ENCODE measurements at regions not wholly inside any gene's neighbourhood (a gene's known extent, or its start where the extent isn't known, plus 50 kb on each side); places are given as distances from the start of the nearest gene placed in this dataset.

DNA sequence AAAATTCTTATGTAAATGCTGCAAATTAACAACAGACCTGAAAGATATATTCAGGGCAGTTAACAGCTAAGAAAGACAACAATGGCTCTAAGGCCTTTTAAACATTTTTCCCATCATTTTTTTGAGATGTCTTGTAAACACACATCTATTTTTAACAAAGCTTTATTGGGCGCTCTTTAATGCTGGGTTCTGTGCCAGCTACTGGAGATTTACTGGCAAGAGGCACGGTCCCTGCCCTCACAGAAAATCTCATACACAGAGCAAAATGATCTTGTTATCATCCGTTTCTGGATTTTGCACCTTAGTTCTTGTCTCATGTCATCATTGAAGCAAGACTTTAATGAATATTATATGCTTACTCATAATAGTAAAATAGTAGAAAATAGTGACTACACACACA, 1022.3 kb upstream of the WWC1 start:
- H3K27ac ChIP-seq (ENCODE audit: low read depth in 2 of 2, low read length in 1 of 2) = no peak overlapping the region
- H3K9me3 ChIP-seq (ENCODE audit: control insufficient read depth in 2 of 2, insufficient read depth in 1 of 2, low read depth in 1 of 2, low read length in 1 of 2) = no peaks in the 10 kb centered on the region
- no peak overlapping the region for H3K4me3 ChIP-seq (ENCODE audit: low read depth in 1 of 2, low read length in 2 of 2)
- H3K36me3 ChIP-seq (ENCODE audit: control insufficient read depth in 2 of 2, insufficient read depth in 2 of 2, low read length in 1 of 2) = no peaks in the 10 kb centered on the region
- WGBS, 2 donors = 47 to 68% methylated on average over 3 of the region's 3 CpGs
- H3K4me1 ChIP-seq (ENCODE audit: control insufficient read depth in 2 of 2, insufficient read depth in 2 of 2, low read length in 1 of 2) = no peaks in the 10 kb centered on the region
- no peaks in the 10 kb centered on the region for H3K27me3 ChIP-seq (ENCODE audit: control insufficient read depth in 1 of 2, insufficient read depth in 2 of 2, low read length in 2 of 2)

DNA sequence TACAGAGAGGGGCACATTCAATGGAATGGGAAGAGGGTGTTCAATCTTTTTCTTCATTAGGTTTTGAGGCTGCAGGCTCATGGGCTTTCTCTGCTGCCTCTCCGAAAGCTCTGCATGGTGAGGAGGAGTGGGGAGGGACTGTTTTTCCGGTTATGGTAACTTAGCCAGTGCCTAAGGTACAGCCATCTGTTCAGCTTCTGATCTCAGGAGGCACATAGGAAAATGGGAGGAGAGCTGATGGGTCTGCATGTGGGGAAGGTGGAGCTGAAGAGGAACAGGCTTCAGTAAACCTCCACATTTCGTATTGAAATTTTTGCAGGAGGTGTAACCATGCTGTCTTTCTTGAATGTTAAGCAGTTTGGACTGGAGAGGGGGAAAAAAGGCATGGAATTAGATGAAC, 1020.4 kb upstream of the WWC1 start:
- H3K27me3 ChIP-seq (ENCODE audit: control insufficient read depth in 1 of 2, insufficient read depth in 2 of 2, low read length in 2 of 2) = no peaks in the 10 kb centered on the region
- no peaks in the 10 kb centered on the region for H3K9me3 ChIP-seq (ENCODE audit: control insufficient read depth in 2 of 2, insufficient read depth in 1 of 2, low read depth in 1 of 2, low read length in 1 of 2)
- H3K27ac ChIP-seq (ENCODE audit: low read depth in 2 of 2, low read length in 1 of 2) = no peak overlapping the region
- 83 to 86% methylated on average over 3 of the region's 3 CpGs for WGBS, 2 donors
- H3K36me3 ChIP-seq (ENCODE audit: control insufficient read depth in 2 of 2, insufficient read depth in 2 of 2, low read length in 1 of 2) = no peaks in the 10 kb centered on the region
- H3K4me1 ChIP-seq (ENCODE audit: control insufficient read depth in 2 of 2, insufficient read depth in 2 of 2, low read length in 1 of 2) = no peaks in the 10 kb centered on the region
- no peak overlapping the region for H3K4me3 ChIP-seq (ENCODE audit: low read depth in 1 of 2, low read length in 2 of 2)

DNA sequence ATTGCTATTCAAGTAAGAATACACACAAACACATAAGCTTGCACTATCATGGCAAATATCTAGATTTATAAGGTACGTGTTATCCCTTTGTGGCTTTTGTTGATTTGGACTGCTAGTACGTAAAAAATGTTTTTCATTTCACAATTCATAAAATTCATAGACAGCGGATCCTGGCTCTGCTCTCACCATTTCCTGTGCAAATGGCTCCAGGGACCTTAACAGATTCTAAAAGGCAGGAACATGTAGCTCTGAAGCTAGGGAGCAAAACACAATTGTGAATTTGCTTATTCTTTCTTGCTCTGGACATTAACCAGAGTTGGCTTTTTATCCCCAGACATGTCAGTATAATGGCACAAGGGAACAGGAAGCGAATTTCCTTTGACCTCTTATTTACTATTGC, 1019.9 kb upstream of the WWC1 start:
- Histone ChIP-seq H3K4me3 (ENCODE audit: low read depth in 1 of 2, low read length in 2 of 2) (no peak overlapping the region), H3K4me1 (ENCODE audit: control insufficient read depth in 2 of 2, insufficient read depth in 2 of 2, low read length in 1 of 2) (no peaks in the 10 kb centered on the region), H3K27me3 (ENCODE audit: control insufficient read depth in 1 of 2, insufficient read depth in 2 of 2, low read length in 2 of 2) (no peaks in the 10 kb centered on the region), H3K27ac (ENCODE audit: low read depth in 2 of 2, low read length in 1 of 2) (no peak overlapping the region), H3K9me3 (ENCODE audit: control insufficient read depth in 2 of 2, insufficient read depth in 1 of 2, low read depth in 1 of 2, low read length in 1 of 2) (no peaks in the 10 kb centered on the region), H3K36me3 (ENCODE audit: control insufficient read depth in 2 of 2, insufficient read depth in 2 of 2, low read length in 1 of 2) (no peaks in the 10 kb centered on the region)
- 84 to 86% methylated on average over 4 of the region's 4 CpGs for WGBS, 2 donors

DNA sequence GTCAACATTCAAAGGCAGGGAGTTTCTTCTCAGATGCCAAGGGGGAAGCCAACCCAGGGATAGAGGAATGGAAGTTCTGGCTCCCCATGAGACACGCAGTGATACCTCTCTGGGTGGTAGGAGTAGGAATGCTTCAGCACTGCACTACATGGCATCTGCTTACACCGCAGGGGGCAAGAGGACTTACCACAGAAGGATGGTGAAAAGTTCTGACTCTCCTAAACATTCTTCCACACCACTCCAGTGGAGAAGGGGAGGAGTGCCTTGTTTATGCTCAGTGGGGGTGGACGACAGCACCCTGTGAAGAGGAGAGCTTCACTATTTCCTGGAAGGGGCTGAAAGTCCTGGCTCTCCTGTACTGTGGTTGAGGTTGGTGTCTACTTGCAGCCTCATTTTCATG, 1011.3 kb upstream of the WWC1 start:
- no peaks in the 10 kb centered on the region for H3K4me1 ChIP-seq (ENCODE audit: control insufficient read depth in 2 of 2, insufficient read depth in 2 of 2, low read length in 1 of 2)
- 88 to 90% methylated on average over 3 of the region's 3 CpGs for WGBS, 2 donors
- H3K36me3 ChIP-seq (ENCODE audit: control insufficient read depth in 2 of 2, insufficient read depth in 2 of 2, low read length in 1 of 2) = no peaks in the 10 kb centered on the region
- no peaks in the 10 kb centered on the region for H3K9me3 ChIP-seq (ENCODE audit: control insufficient read depth in 2 of 2, insufficient read depth in 1 of 2, low read depth in 1 of 2, low read length in 1 of 2)
- no peaks in the 10 kb centered on the region for H3K27me3 ChIP-seq (ENCODE audit: control insufficient read depth in 1 of 2, insufficient read depth in 2 of 2, low read length in 2 of 2)
- no peak overlapping the region for H3K27ac ChIP-seq (ENCODE audit: low read depth in 2 of 2, low read length in 1 of 2)
- no peak overlapping the region for H3K4me3 ChIP-seq (ENCODE audit: low read depth in 1 of 2, low read length in 2 of 2)

DNA sequence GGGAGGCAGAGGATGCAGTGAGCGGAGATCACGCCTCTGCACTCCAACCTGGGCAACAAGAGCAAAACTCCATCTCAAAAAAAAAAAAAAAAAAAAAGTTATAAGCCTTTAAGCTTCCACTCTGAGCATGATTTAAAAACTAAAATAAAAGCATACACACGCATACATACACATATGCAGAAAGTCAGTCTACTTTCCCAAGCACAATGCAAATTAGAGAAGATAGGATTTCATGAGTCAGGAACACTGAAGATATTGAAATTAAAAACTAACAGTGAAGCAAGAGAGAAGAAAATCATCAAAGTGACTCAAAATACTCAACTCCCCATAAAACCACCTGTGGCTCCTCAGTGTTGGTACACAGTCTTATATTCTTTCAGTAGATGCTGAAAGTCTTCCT, 1009.5 kb upstream of the WWC1 start:
- 92 to 98% methylated on average over 3 of the region's 3 CpGs for WGBS, 2 donors

DNA sequence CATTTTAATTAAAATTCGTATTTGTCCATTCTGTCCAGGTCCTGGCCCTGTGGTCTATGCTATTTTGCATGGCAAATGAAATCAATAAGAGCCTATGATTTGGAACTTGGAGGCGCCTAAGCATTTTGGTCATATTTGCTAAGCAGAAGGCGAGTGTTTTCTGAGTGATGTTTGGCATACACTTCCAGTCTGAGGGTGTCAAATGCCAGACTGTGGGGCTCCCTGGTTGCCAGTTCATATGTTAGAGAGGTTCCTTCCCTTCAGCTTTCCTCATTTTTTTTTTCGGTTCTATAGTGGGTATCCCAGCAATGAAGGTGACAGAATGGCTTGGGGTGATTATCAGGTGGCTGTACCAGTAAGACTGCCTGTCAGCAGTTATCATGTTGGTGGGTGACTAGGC, 1007.8 kb upstream of the WWC1 start:
- no peak overlapping the region for H3K27ac ChIP-seq (ENCODE audit: low read depth in 2 of 2, low read length in 1 of 2)
- no peaks in the 10 kb centered on the region for H3K27me3 ChIP-seq (ENCODE audit: control insufficient read depth in 1 of 2, insufficient read depth in 2 of 2, low read length in 2 of 2)
- H3K9me3 ChIP-seq (ENCODE audit: control insufficient read depth in 2 of 2, insufficient read depth in 1 of 2, low read depth in 1 of 2, low read length in 1 of 2) = no peaks in the 10 kb centered on the region
- 73 to 76% methylated on average over 4 of the region's 4 CpGs for WGBS, 2 donors
- H3K4me1 ChIP-seq (ENCODE audit: control insufficient read depth in 2 of 2, insufficient read depth in 2 of 2, low read length in 1 of 2) = no peaks in the 10 kb centered on the region
- H3K36me3 ChIP-seq (ENCODE audit: control insufficient read depth in 2 of 2, insufficient read depth in 2 of 2, low read length in 1 of 2) = no peaks in the 10 kb centered on the region
- no peak overlapping the region for H3K4me3 ChIP-seq (ENCODE audit: low read depth in 1 of 2, low read length in 2 of 2)

More for the DNA sequence above, 1009.5 kb upstream of the WWC1 start:
- H3K27ac ChIP-seq (ENCODE audit: low read depth in 2 of 2, low read length in 1 of 2) = no peak overlapping the region
- no peaks in the 10 kb centered on the region for H3K36me3 ChIP-seq (ENCODE audit: control insufficient read depth in 2 of 2, insufficient read depth in 2 of 2, low read length in 1 of 2)
- H3K4me3 ChIP-seq (ENCODE audit: low read depth in 1 of 2, low read length in 2 of 2) = no peak overlapping the region
- H3K9me3 ChIP-seq (ENCODE audit: control insufficient read depth in 2 of 2, insufficient read depth in 1 of 2, low read depth in 1 of 2, low read length in 1 of 2) = no peaks in the 10 kb centered on the region
- no peaks in the 10 kb centered on the region for H3K27me3 ChIP-seq (ENCODE audit: control insufficient read depth in 1 of 2, insufficient read depth in 2 of 2, low read length in 2 of 2)
- no peaks in the 10 kb centered on the region for H3K4me1 ChIP-seq (ENCODE audit: control insufficient read depth in 2 of 2, insufficient read depth in 2 of 2, low read length in 1 of 2)

DNA sequence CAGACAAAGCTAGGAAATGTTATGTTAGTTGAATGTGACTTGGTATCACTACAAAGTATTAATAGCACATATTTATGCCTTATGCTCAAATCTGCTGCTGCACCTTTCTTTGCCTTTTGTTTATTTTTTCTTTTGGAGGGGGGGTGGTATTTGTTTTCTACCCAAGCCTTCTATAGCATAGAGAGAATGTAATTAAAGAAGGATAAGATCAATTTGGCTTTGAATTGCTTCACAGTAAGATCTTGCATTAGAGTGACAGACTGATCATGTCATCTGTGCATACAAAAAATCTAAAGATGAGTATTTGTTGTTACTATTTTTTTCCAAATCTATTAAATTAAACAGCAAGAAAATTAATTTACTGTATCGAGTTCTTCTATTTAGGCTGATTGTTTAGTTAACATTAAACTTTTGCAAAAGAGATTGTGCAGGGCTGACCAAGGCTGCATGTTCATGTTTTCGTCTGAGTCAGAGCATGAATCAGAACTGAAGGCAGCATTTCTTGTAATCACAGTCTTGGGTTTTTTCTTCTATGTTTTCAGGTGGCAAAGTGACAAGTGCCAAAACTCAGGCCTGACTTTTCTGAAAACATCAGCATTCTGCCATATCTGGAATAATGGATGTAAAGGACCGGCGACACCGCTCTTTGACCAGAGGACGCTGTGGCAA, 1007.1 kb upstream of the WWC1 start:
- Histone ChIP-seq H3K4me3 (ENCODE audit: low read depth in 1 of 2, low read length in 2 of 2) (no peak overlapping the region), H3K4me1 (ENCODE audit: control insufficient read depth in 2 of 2, insufficient read depth in 2 of 2, low read length in 1 of 2) (no peaks in the 10 kb centered on the region), H3K27me3 (ENCODE audit: control insufficient read depth in 1 of 2, insufficient read depth in 2 of 2, low read length in 2 of 2) (no peaks in the 10 kb centered on the region), H3K9me3 (ENCODE audit: control insufficient read depth in 2 of 2, insufficient read depth in 1 of 2, low read depth in 1 of 2, low read length in 1 of 2) (no peaks in the 10 kb centered on the region), H3K36me3 (ENCODE audit: control insufficient read depth in 2 of 2, insufficient read depth in 2 of 2, low read length in 1 of 2) (no peaks in the 10 kb centered on the region), H3K27ac (ENCODE audit: low read depth in 2 of 2, low read length in 1 of 2) (no peak overlapping the region)
- 80 to 85% methylated on average over 6 of the region's 6 CpGs for WGBS, 2 donors

DNA sequence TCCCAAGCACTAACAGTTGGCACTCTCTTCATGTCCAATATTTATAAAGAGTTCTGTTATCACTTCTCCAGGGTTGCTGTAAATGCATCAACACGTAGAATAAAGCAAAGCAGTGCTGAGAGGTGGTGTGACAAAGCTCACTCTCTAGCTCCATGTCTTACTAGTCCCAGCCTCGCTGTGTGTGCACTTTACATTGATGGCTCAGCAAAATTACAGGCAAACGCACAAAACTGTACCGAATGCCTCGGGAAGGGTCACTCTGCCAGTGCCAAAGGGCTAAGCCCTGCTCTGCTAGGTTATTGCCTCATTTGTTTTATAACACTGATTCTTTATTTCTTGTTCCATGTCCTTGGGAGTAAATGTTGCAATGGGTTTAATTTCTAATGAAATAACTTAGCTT, 1005.9 kb upstream of the WWC1 start:
- no peaks in the 10 kb centered on the region for H3K4me1 ChIP-seq (ENCODE audit: control insufficient read depth in 2 of 2, insufficient read depth in 2 of 2, low read length in 1 of 2)
- H3K4me3 ChIP-seq (ENCODE audit: low read depth in 1 of 2, low read length in 2 of 2) = no peak overlapping the region
- H3K27me3 ChIP-seq (ENCODE audit: control insufficient read depth in 1 of 2, insufficient read depth in 2 of 2, low read length in 2 of 2) = no peaks in the 10 kb centered on the region
- H3K27ac ChIP-seq (ENCODE audit: low read depth in 2 of 2, low read length in 1 of 2) = no peak overlapping the region
- 73 to 76% methylated on average over 5 of the region's 5 CpGs for WGBS, 2 donors
- H3K36me3 ChIP-seq (ENCODE audit: control insufficient read depth in 2 of 2, insufficient read depth in 2 of 2, low read length in 1 of 2) = no peaks in the 10 kb centered on the region
- no peaks in the 10 kb centered on the region for H3K9me3 ChIP-seq (ENCODE audit: control insufficient read depth in 2 of 2, insufficient read depth in 1 of 2, low read depth in 1 of 2, low read length in 1 of 2)

DNA sequence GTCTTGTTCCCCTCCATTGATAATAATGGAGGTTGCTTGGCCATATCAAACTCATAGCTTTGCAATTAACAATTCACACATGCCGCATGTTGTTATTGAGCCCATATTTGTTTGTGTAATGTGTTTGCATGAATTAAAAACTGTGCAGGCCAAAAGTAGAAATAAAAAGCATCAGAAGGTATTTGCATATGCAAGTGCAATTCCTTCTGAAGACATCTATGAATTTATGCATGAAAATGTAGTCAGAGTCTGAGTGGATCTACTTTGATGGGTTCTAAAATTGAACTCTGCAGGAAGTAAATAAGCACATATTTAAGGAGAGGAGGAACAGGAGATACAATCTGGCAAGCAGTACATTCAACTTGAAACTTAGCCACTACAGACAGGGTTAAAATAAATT, 1004.6 kb upstream of the WWC1 start:
- WGBS, 2 donors = 93 to 100% methylated on average over 1 of the region's 1 CpG

DNA sequence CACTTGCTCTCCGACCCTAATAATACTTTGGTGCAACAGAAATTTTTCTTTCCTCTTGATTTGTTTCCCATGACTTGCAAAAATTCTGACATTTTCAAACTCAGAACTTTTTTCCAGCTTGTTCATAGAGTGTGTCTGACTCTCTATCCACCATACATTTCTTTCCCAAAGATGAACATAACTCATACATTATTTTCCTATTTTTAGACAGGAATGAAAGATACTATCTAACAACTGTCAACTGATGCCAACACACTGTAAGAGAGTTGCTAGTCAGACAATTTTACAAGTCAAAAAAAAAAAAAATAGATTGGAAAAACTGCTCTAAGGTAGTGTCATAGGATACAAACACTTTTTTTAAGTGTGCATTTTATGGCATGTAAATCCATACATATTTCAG, 1001.0 kb upstream of the WWC1 start:
- Histone ChIP-seq H3K27ac (ENCODE audit: low read depth in 2 of 2, low read length in 1 of 2) (no peak overlapping the region), H3K4me3 (ENCODE audit: low read depth in 1 of 2, low read length in 2 of 2) (no peak overlapping the region), H3K27me3 (ENCODE audit: control insufficient read depth in 1 of 2, insufficient read depth in 2 of 2, low read length in 2 of 2) (no peaks in the 10 kb centered on the region), H3K4me1 (ENCODE audit: control insufficient read depth in 2 of 2, insufficient read depth in 2 of 2, low read length in 1 of 2) (peaks cover 0 to 3% of the 10 kb centered on the region in 2 donors), H3K9me3 (ENCODE audit: control insufficient read depth in 2 of 2, insufficient read depth in 1 of 2, low read depth in 1 of 2, low read length in 1 of 2) (no peaks in the 10 kb centered on the region), H3K36me3 (ENCODE audit: control insufficient read depth in 2 of 2, insufficient read depth in 2 of 2, low read length in 1 of 2) (no peaks in the 10 kb centered on the region)
- 93 to 97% methylated on average over 1 of the region's 1 CpG for WGBS, 2 donors

More for the DNA sequence above, 1004.6 kb upstream of the WWC1 start:
- no peaks in the 10 kb centered on the region for H3K36me3 ChIP-seq (ENCODE audit: control insufficient read depth in 2 of 2, insufficient read depth in 2 of 2, low read length in 1 of 2)
- no peaks in the 10 kb centered on the region for H3K4me1 ChIP-seq (ENCODE audit: control insufficient read depth in 2 of 2, insufficient read depth in 2 of 2, low read length in 1 of 2)
- H3K4me3 ChIP-seq (ENCODE audit: low read depth in 1 of 2, low read length in 2 of 2) = no peak overlapping the region
- H3K27me3 ChIP-seq (ENCODE audit: control insufficient read depth in 1 of 2, insufficient read depth in 2 of 2, low read length in 2 of 2) = no peaks in the 10 kb centered on the region
- no peaks in the 10 kb centered on the region for H3K9me3 ChIP-seq (ENCODE audit: control insufficient read depth in 2 of 2, insufficient read depth in 1 of 2, low read depth in 1 of 2, low read length in 1 of 2)
- H3K27ac ChIP-seq (ENCODE audit: low read depth in 2 of 2, low read length in 1 of 2) = no peak overlapping the region
